Forelimb muscle (tissue), 1 donor: ENCODE measurements at regions not wholly inside any gene's neighbourhood (a gene's known extent, or its start where the extent isn't known, plus 50 kb on each side); places are given as distances from the start of the nearest gene placed in this dataset.

ENCODE experiments used
- DNase-seq: peaks from one replicate; pipeline ENCODE4 v3.0.0-alpha.2; 2013; ENCODE audit warnings: low read depth

- DNase-seq = no peak
These were observed 209.9 kb downstream of the ALDH8A1 start for GRCh38 chr6:134740027-134740373.

- DNase-seq = no peak
These were observed 210.4 kb downstream of the ALDH8A1 start for GRCh38 chr6:134739299-134740026.

- no peak for DNase-seq
These were observed 211.6 kb downstream of the ALDH8A1 start for GRCh38 chr6:134738211-134738885.

GRCh38 chr6:134735461-134735860, 214.4 kb downstream of the ALDH8A1 start:
- no peak for DNase-seq

GRCh38 chr6:134734312-134734869, 215.5 kb downstream of the ALDH8A1 start:
- no peak for DNase-seq

GRCh38 chr6:134733801-134734200, 216.1 kb downstream of the ALDH8A1 start:
- DNase-seq = no peak

- no peak for DNase-seq
These were observed 217.1 kb downstream of the ALDH8A1 start for GRCh38 chr6:134732763-134733162.

- DNase-seq = no peak
These were observed 218.3 kb downstream of the ALDH8A1 start for GRCh38 chr6:134731615-134732014.

- DNase-seq = no peak
These were observed 219.9 kb downstream of the ALDH8A1 start for GRCh38 chr6:134730013-134730412.

GRCh38 chr6:134729561-134729960, 220.3 kb downstream of the ALDH8A1 start:
- DNase-seq = no peak

GRCh38 chr6:134727081-134727480, 222.8 kb downstream of the ALDH8A1 start:
- DNase-seq = no peak

GRCh38 chr6:134725590-134725989, 224.3 kb downstream of the ALDH8A1 start:
- no peak for DNase-seq

- DNase-seq = no peak
These were observed 225.0 kb downstream of the ALDH8A1 start for GRCh38 chr6:134724771-134725340.

GRCh38 chr6:134723081-134723871, 226.6 kb downstream of the ALDH8A1 start:
- no peak for DNase-seq

GRCh38 chr6:134722200-134722870, 227.6 kb downstream of the ALDH8A1 start:
- DNase-seq = peak; percentile 68

GRCh38 chr6:134721060-134721405, 228.9 kb downstream of the ALDH8A1 start:
- DNase-seq = no peak

- DNase-seq = no peak
These were observed 229.4 kb downstream of the ALDH8A1 start for GRCh38 chr6:134720353-134721059.

GRCh38 chr6:134719911-134720310, 230.0 kb downstream of the ALDH8A1 start:
- no peak for DNase-seq

GRCh38 chr6:134719286-134719685, 230.6 kb downstream of the ALDH8A1 start:
- DNase-seq = no peak

GRCh38 chr6:134714679-134715078, 235.2 kb downstream of the ALDH8A1 start:
- DNase-seq = no peak

GRCh38 chr6:134714113-134714512, 235.8 kb downstream of the ALDH8A1 start:
- no peak for DNase-seq
